Vagina (tissue), 2 donors: ENCODE measurements at regions not wholly inside any gene's neighbourhood (a gene's known extent, or its start where the extent isn't known, plus 50 kb on each side); places are given as distances from the start of the nearest gene placed in this dataset.

Experiments used
- DNase-seq, 2 donors: peaks; one replicate each; pipeline ENCODE4 v3.0.0-alpha.2; 2017; ENCODE audit errors: extremely low spot score in 2 of 2
- H3K27ac ChIP-seq: fragments of 200-600 bp; sonication (generic); one replicate; pipeline ENCODE4 v1.5.1; 2019
- H3K27me3 ChIP-seq: fragments of 200-600 bp; sonication (generic); one replicate; pipeline ENCODE4 v1.5.1; 2019
- H3K36me3 ChIP-seq, 2 donors: fragments of 200-600 bp; sonication (generic); one replicate each; pipeline ENCODE4 v1.5.1; 2017 to 2019
- H3K4me1 ChIP-seq: fragments of 200-600 bp; sonication (generic); one replicate; pipeline ENCODE4 v1.5.1; 2019
- H3K4me3 ChIP-seq, 2 donors: fragments of 200-600 bp; sonication (generic); 1 replicate in 1 of 2; 2 replicates in 1 of 2; pipeline ENCODE4 v1.5.1; 2016 to 2019
- H3K9me3 ChIP-seq: fragments of 200-600 bp; sonication (generic); one replicate; pipeline ENCODE4 v1.5.1; 2019
- POLR2A ChIP-seq, 2 donors: fragments of 450-650 bp; IDR thresholded peaks; one replicate each; pipeline ENCODE4 v1.6.1; 2017; ENCODE audit warnings: antibody characterized with exemption in 2 of 2, mild to moderate bottlenecking in 2 of 2, moderate library complexity in 2 of 2
- POLR2AphosphoS5 ChIP-seq, 2 donors: sonication (generic); formaldehyde crosslinking; IDR thresholded peaks; one replicate each; pipeline ENCODE4 v1.9.0; 2017; ENCODE audit warnings: antibody characterized with exemption in 2 of 2, mild to moderate bottlenecking in 2 of 2, low read depth in 1 of 2; ENCODE audit not compliant: insufficient read depth in 1 of 2
- intact Hi-C: fragments of 100-400 bp; cut with DNase I; formaldehyde crosslinking; loops from one replicate; pipeline ENCODE4 v1.15.1; 2023
- TF ChIP-seq, protein P1 (sequence below), 3 experiments: fragments of 450-650 bp in 2 of 3; fragments of 200-600 bp in 1 of 3; sonication (generic) in 1 of 3; IDR thresholded peaks; one replicate each; pipeline ENCODE4 v1.5.1; 2017 to 2019; ENCODE audit warnings: antibody characterized with exemption in 3 of 3, mild to moderate bottlenecking in 2 of 3, moderate library complexity in 2 of 3

DNA sequence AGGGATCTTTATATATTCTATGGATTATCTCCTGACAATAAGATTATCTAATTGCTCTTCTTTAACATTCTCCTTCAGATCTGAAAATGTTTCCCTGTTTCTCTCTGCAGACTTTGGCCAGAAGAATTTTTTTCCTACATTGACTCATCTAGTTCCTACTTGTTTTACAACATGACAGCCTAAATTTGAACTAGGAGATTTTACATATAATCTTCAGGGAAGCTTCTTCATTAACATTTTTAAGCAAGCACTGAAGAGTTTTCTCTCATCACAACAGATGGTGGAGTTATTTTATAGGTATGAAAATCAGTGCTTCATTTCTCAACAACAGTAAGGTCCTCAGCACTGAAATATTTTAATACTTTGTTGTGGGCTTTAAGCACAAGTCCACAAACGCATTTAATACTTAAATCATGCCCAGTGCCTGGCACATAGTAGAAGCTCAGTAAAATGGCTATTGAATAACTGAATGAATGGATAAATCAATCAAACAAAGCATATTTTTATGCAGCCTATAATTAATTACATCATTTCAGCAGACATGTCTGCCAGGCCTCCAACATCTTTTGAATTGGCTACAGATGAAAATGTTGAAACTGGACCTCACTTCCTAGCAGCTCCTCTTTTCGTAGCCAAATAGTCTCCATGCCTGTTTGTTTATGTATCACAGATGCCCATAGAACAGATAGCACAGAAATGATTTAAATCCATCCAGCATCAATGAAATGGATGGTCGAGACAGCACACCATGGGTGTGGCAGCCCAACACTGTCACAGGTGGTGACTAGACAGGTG, 117.3 kb upstream of the POU2AF2 start:
- H3K36me3 ChIP-seq = no peaks in the 10 kb centered on the region
- H3K27me3 ChIP-seq = no peaks in the 10 kb centered on the region
- no peak for TF ChIP-seq POLR2A (IDR thresholded peaks at IDR 0.05)
- no peak for TF ChIP-seq POLR2AphosphoS5 (IDR thresholded peaks at IDR 0.05; ENCODE audit: insufficient read depth in 1 of 2, low read depth in 1 of 2)
- TF ChIP-seq, protein P1, sequence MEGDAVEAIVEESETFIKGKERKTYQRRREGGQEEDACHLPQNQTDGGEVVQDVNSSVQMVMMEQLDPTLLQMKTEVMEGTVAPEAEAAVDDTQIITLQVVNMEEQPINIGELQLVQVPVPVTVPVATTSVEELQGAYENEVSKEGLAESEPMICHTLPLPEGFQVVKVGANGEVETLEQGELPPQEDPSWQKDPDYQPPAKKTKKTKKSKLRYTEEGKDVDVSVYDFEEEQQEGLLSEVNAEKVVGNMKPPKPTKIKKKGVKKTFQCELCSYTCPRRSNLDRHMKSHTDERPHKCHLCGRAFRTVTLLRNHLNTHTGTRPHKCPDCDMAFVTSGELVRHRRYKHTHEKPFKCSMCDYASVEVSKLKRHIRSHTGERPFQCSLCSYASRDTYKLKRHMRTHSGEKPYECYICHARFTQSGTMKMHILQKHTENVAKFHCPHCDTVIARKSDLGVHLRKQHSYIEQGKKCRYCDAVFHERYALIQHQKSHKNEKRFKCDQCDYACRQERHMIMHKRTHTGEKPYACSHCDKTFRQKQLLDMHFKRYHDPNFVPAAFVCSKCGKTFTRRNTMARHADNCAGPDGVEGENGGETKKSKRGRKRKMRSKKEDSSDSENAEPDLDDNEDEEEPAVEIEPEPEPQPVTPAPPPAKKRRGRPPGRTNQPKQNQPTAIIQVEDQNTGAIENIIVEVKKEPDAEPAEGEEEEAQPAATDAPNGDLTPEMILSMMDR (IDR thresholded peaks at IDR 0.05) = no peak
- H3K9me3 ChIP-seq = no peaks in the 10 kb centered on the region
- no peak overlapping the region for H3K4me3 ChIP-seq
- intact Hi-C loops = no loop called here
- DNase-seq = no peak
- no peaks in the 10 kb centered on the region for H3K4me1 ChIP-seq
- H3K27ac ChIP-seq = no peak overlapping the region

DNA sequence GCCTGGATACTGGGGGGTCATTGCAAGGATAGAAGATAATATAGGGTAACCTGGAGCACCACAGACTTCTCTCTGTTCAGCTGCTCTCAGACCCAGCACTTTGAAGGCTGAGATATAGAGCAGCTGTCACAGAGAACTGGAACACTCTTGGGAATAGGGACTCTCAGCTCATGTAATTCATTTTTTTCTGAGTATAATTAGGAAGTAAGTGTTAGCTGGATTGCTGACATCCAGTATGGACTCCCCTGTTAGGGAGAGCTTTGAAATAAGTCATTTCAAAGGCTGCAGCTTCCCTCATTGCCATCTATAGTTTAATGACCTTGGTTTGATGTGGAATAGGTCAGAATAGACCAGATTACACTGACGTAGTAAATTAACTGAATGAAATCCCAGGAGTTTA, 120.8 kb upstream of the POU2AF2 start:
- Histone ChIP-seq H3K9me3 (no peaks in the 10 kb centered on the region), H3K4me3 (no peak overlapping the region), H3K4me1 (no peaks in the 10 kb centered on the region), H3K27me3 (no peaks in the 10 kb centered on the region), H3K36me3 (no peaks in the 10 kb centered on the region), H3K27ac (no peak overlapping the region)
- no peak for DNase-seq
- TF ChIP-seq POLR2AphosphoS5 (IDR thresholded peaks at IDR 0.05; ENCODE audit: insufficient read depth in 1 of 2, low read depth in 1 of 2) (no peak), POLR2A (IDR thresholded peaks at IDR 0.05) (no peak)
- TF ChIP-seq, protein P1 (IDR thresholded peaks at IDR 0.05) = no peak
- intact Hi-C loops = no loop called here

DNA sequence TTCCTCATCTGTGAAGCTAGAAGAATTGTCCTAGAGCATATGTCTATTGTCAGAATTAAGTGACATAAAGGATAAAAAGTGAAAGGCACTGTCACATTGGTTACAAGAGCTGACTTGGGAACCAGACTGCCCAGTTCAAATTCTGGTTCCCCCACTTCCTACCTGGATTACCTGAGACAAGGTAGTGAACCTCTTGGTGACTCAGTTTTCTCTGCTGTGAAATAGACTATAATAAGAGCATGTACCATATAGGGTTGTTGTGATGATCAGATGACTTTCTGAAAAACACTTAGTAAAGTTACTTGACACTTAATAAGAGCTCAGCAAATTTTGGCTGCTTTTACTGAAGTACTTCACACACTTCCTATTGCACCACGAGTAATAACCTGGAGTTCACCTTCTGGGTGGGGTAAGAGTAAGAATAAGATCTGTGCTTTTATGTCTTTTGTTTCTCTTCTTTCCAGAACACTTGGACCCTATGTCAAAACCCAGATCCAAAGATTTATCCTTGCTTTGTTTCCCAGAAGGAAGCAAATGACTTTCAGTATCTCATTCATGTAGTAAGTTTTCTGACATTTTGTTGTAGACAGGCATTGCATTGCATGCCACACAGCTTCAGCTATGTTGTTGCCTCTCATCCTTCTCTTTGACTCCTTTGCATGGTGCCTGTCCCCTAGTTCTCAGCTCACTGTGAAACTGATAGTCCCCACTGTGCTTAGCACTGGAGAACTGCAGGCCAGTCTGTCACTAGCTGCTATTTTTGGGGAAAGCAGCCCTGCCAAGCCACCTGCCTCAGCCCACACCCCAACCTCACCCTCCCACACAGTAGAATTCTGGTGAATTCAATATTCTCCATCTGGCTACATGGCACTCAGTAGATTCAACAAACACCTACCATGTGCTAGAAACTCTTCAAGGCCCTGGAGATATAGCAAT, 121.8 kb upstream of the POU2AF2 start:
- Histone ChIP-seq H3K9me3 (no peaks in the 10 kb centered on the region), H3K4me3 (no peak overlapping the region), H3K27ac (no peak overlapping the region), H3K36me3 (no peaks in the 10 kb centered on the region), H3K4me1 (no peaks in the 10 kb centered on the region), H3K27me3 (no peaks in the 10 kb centered on the region)
- intact Hi-C loops = no loop called here
- TF ChIP-seq, protein P1 (IDR thresholded peaks at IDR 0.05) = no peak
- TF ChIP-seq POLR2A (IDR thresholded peaks at IDR 0.05) (no peak), POLR2AphosphoS5 (IDR thresholded peaks at IDR 0.05; ENCODE audit: insufficient read depth in 1 of 2, low read depth in 1 of 2) (no peak)
- no peak for DNase-seq

DNA sequence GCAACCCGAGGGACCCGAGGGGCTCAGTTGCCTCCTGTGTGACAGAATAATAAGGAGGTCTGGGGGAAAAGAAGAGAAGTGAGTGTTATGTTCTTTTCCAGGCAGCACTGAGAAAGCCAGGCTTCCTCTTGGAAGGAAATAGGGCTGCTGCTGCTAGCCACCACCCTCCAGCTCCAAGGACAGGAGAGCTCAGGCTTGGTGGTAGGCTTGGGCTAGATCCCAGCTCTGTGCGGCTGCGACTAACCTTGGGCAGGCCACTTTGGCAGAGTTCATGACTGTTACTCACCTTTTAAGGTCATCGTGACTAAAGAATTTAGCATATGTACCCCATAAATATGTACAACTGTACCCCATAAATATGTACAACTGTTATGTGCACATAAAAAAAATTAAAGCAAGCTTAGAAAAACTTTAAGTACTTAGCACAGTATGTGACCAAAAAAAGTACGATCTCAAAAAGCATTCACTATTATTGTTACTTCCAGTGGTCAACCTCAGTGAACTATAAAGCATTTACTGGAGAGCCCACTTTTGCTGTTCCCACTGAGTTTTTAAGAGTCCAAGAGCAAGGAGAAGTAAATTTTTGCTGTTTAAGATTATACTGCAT, 124.7 kb upstream of the POU2AF2 start:
- intact Hi-C loops = no loop called here
- no peaks in the 10 kb centered on the region for H3K36me3 ChIP-seq
- no peak overlapping the region for H3K27ac ChIP-seq
- H3K27me3 ChIP-seq = no peaks in the 10 kb centered on the region
- TF ChIP-seq POLR2A (IDR thresholded peaks at IDR 0.05) = no peak
- TF ChIP-seq, protein P1 (IDR thresholded peaks at IDR 0.05) = no peak
- TF ChIP-seq POLR2AphosphoS5 (IDR thresholded peaks at IDR 0.05; ENCODE audit: insufficient read depth in 1 of 2, low read depth in 1 of 2) = no peak
- H3K4me1 ChIP-seq = no peaks in the 10 kb centered on the region
- no peaks in the 10 kb centered on the region for H3K9me3 ChIP-seq
- DNase-seq = no peak
- H3K4me3 ChIP-seq = no peak overlapping the region
